GM23338 (cell line): ENCODE measurements at regions not wholly inside any gene's neighbourhood (a gene's known extent, or its start where the extent isn't known, plus 50 kb on each side); places are given as distances from the start of the nearest gene placed in this dataset.

Source experiments
- CREB1 ChIP-seq: fragments of 250-450 bp; sonication (Bioruptor Pico); IDR thresholded peaks from 2 replicates; pipeline ENCODE4 v1.5.0; 2020; ENCODE audit warnings: low read depth, mild to moderate bottlenecking, moderate library complexity
- CTCF ChIP-seq, 2 experiments: fragments of 200-600 bp in 1 of 2; sonication (generic) in 1 of 2; conservative IDR thresholded peaks; 2 replicates each; pipeline versions ENCODE4 v1.5.1 to v1.6.1; 2016 to 2017; ENCODE audit warnings: antibody characterized with exemption in 2 of 2, low read depth in 2 of 2, mild to moderate bottlenecking in 2 of 2, moderate library complexity in 1 of 2
- ETS1 ChIP-seq: IDR thresholded peaks from 2 replicates; pipeline ENCODE4 v1.6.1; 2016; ENCODE audit warnings: antibody characterized with exemption
- EZH2 ChIP-seq: fragments of 200-600 bp; sonication (generic); IDR thresholded peaks from one replicate; pipeline ENCODE4 v1.8.0; 2017; ENCODE audit warnings: antibody characterized with exemption, mild to moderate bottlenecking, low read depth; ENCODE audit not compliant: unreplicated experiment
- EZH2phosphoT487 ChIP-seq: fragments of 200-600 bp; sonication (generic); IDR thresholded peaks from one replicate; pipeline ENCODE4 v1.8.1; 2018; ENCODE audit warnings: antibody characterized with exemption; ENCODE audit not compliant: unreplicated experiment
- JUNB ChIP-seq: IDR thresholded peaks from one replicate; pipeline ENCODE4 v1.6.1; 2016; ENCODE audit warnings: antibody characterized with exemption; ENCODE audit not compliant: unreplicated experiment
- POLR2AphosphoS5 ChIP-seq: IDR thresholded peaks from 2 replicates; pipeline ENCODE4 v1.6.1; 2016; ENCODE audit warnings: antibody characterized with exemption, low read depth
- REST ChIP-seq: IDR thresholded peaks from one replicate; pipeline ENCODE4 v1.6.1; 2018; ENCODE audit warnings: antibody characterized with exemption; ENCODE audit not compliant: unreplicated experiment
- STAT1 ChIP-seq: IDR thresholded peaks from one replicate; pipeline ENCODE4 v1.6.1; 2016; ENCODE audit warnings: antibody characterized with exemption; ENCODE audit not compliant: unreplicated experiment
- ZNF331 ChIP-seq: fragments of 250-450 bp; sonication (Bioruptor Pico); IDR thresholded peaks from 2 replicates; pipeline ENCODE4 v1.5.0; 2020; ENCODE audit warnings: low read depth, mild to moderate bottlenecking, moderate library complexity

- TF ChIP-seq EZH2, result no peak
- no peak for TF ChIP-seq CTCF (conservative IDR thresholded peaks at IDR 0.05; ENCODE audit: low read depth in 2 of 2)
- TF ChIP-seq POLR2AphosphoS5, result no peak
- no peak for TF ChIP-seq ETS1
- no peak for TF ChIP-seq STAT1
- TF ChIP-seq CREB1 (CRISPR knock-in tag), result no peak
- TF ChIP-seq EZH2phosphoT487, result no peak
- TF ChIP-seq REST, result no peak
- TF ChIP-seq JUNB, result no peak
- no peak for TF ChIP-seq ZNF331
Observed at GRCh38 chr4:19416146-19416545, 835.6 kb upstream of the SLIT2 start.
